DOHH2 (cell line): ENCODE measurements at regions not wholly inside any gene's neighbourhood (a gene's known extent, or its start where the extent isn't known, plus 50 kb on each side); places are given as distances from the start of the nearest gene placed in this dataset.

Experiments
- H3F3A ChIP-seq: fragments of 200-600 bp; sonication (generic), shearing (Covaris generic); 2 replicates; pipeline ENCODE4 v1.6.0; 2016; ENCODE audit warnings: antibody characterized with exemption, mild to moderate bottlenecking; ENCODE audit not compliant: control insufficient read depth, insufficient read depth
- H3K27ac ChIP-seq: fragments of 200-600 bp; sonication (generic); 2 replicates; pipeline ENCODE4 v1.5.1; 2014; ENCODE audit warnings: low read depth, mild to moderate bottlenecking, low read length, moderate library complexity
- H3K27me3 ChIP-seq: fragments of 200-600 bp; sonication (generic); 2 replicates; pipeline ENCODE4 v1.6.1; 2014; ENCODE audit warnings: mild to moderate bottlenecking, low read length, mixed read lengths; ENCODE audit not compliant: control insufficient read depth
- H3K36me3 ChIP-seq: fragments of 200-600 bp; sonication (generic); 2 replicates; pipeline ENCODE4 v1.6.1; 2014; ENCODE audit warnings: mild to moderate bottlenecking, low read length, moderate library complexity, mixed read lengths; ENCODE audit not compliant: control insufficient read depth
- H3K4me1 ChIP-seq: fragments of 200-600 bp; sonication (generic); 2 replicates; pipeline ENCODE4 v1.6.1; 2014; ENCODE audit warnings: mild to moderate bottlenecking, low read length, mixed read lengths; ENCODE audit not compliant: control insufficient read depth
- H3K4me2 ChIP-seq: fragments of 200-600 bp; sonication (generic); 2 replicates; pipeline ENCODE4 v1.6.0; 2014; ENCODE audit warnings: mild to moderate bottlenecking, low read length, moderate library complexity
- H3K4me3 ChIP-seq: fragments of 200-600 bp; sonication (generic); 2 replicates; pipeline ENCODE4 v1.5.1; 2014; ENCODE audit warnings: mild to moderate bottlenecking, low read length, mixed read lengths
- H3K79me2 ChIP-seq: fragments of 200-600 bp; sonication (generic); 2 replicates; pipeline ENCODE4 v1.6.1; 2014; ENCODE audit warnings: mild to moderate bottlenecking, low read length, mixed read lengths; ENCODE audit not compliant: control insufficient read depth
- H3K9me2 ChIP-seq: fragments of 200-600 bp; sonication (generic); replicated peaks from 2 replicates; pipeline ENCODE4 v1.6.1; 2014; ENCODE audit warnings: mild to moderate bottlenecking, low read length, mixed read lengths; ENCODE audit not compliant: control insufficient read depth
- H3K9me3 ChIP-seq: fragments of 200-600 bp; sonication (generic); 2 replicates; pipeline ENCODE4 v1.6.1; 2014; ENCODE audit warnings: antibody characterized with exemption, low read length, mixed read lengths; ENCODE audit not compliant: control insufficient read depth, insufficient read depth
- H4K20me1 ChIP-seq: fragments of 200-600 bp; sonication (generic); 2 replicates; pipeline ENCODE4 v1.6.0; 2014; ENCODE audit warnings: low read depth, mild to moderate bottlenecking, antibody characterized with exemption, low read length, moderate library complexity; ENCODE audit not compliant: control insufficient read depth, insufficient read depth
- EZH2phosphoT487 ChIP-seq: fragments of 200-600 bp; sonication (generic); IDR thresholded peaks from 2 replicates; pipeline ENCODE4 v1.6.1; 2017; ENCODE audit warnings: borderline replicate concordance, mild to moderate bottlenecking, antibody characterized with exemption, low read length, moderate library complexity, mixed read lengths
- TF ChIP-seq, protein P1 (sequence below): fragments of 200-600 bp; sonication (generic); IDR thresholded peaks from one replicate; pipeline ENCODE4 v1.5.1; 2014; ENCODE audit warnings: antibody characterized with exemption, mild to moderate bottlenecking, low read depth, low read length; ENCODE audit not compliant: poor library complexity, severe bottlenecking

DNA sequence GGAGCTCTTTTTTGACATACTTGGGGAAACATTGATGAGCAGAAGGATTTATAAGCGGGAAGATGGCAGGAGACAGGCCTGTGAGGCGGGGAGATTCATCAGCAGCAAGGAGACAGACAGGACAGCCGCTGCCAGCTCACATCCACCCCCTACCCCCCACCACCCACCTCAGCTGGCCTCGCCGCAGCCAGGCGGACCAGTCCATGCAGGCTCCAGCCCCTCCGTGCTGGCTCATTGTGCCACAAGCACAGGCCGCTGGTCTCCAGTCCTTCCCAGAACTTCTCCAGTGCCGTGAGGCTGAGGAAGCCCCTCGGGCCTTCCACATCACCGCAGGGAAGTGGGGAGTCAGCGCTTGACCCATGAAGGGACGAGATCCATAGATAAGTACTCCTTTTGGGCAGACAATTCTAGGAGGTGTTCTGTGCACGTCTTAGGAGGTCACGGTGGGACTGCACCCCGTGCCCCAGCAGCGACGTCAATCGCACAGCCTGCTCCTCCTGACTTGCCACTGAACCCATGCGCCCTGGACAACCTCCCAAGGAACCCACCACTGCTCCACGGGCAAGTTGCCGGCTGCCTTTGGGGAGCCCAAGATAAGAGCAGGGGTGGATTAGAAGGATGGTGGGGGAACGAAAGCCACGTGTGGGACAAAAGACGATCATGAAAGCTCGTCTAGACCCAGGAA lies 323.6 kb downstream of the C16orf95 start:
- no peak for TF ChIP-seq EZH2phosphoT487
- TF ChIP-seq, protein P1, sequence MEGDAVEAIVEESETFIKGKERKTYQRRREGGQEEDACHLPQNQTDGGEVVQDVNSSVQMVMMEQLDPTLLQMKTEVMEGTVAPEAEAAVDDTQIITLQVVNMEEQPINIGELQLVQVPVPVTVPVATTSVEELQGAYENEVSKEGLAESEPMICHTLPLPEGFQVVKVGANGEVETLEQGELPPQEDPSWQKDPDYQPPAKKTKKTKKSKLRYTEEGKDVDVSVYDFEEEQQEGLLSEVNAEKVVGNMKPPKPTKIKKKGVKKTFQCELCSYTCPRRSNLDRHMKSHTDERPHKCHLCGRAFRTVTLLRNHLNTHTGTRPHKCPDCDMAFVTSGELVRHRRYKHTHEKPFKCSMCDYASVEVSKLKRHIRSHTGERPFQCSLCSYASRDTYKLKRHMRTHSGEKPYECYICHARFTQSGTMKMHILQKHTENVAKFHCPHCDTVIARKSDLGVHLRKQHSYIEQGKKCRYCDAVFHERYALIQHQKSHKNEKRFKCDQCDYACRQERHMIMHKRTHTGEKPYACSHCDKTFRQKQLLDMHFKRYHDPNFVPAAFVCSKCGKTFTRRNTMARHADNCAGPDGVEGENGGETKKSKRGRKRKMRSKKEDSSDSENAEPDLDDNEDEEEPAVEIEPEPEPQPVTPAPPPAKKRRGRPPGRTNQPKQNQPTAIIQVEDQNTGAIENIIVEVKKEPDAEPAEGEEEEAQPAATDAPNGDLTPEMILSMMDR: no peak
- Histone ChIP-seq H3K4me2 (no peak overlapping the region), H3K27me3 (no peaks in the 10 kb centered on the region)

DNA sequence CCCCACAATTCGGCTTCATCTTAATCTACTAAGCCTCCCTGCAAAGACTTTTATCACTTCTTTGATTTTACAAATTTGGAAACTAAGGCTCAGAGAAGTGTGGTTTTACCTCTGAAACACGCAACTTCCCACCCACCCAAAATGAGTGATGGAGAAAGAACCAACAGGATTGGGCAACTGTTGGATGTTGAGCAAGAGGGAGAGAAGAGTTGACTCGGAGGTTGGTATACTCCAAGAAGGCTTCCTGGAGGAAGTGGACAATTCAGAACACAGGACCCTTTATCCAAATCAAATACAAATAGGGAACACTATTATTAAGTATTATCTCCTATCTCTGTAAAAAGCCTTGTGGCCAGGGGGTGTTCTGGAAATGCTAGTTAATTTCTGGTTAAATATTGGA lies 323.0 kb downstream of the C16orf95 start:
- no peaks in the 10 kb centered on the region for H3K36me3 ChIP-seq
- no peak overlapping the region for H3K4me3 ChIP-seq
- no peaks in the 10 kb centered on the region for H4K20me1 ChIP-seq
- no peaks in the 10 kb centered on the region for H3K79me2 ChIP-seq
- no peaks in the 10 kb centered on the region for H3F3A ChIP-seq
- H3K27ac ChIP-seq: no peak overlapping the region
- H3K9me3 ChIP-seq: no peaks in the 10 kb centered on the region
- no peaks in the 10 kb centered on the region for H3K4me1 ChIP-seq
- no peaks in the 10 kb centered on the region for H3K27me3 ChIP-seq
- H3K9me2 ChIP-seq: no peaks in the 10 kb centered on the region
- no peak overlapping the region for H3K4me2 ChIP-seq
- TF ChIP-seq, protein P1: no peak
- TF ChIP-seq EZH2phosphoT487: no peak

More for the DNA sequence above, 323.6 kb downstream of the C16orf95 start:
- no peaks in the 10 kb centered on the region for H3K36me3 ChIP-seq
- H3K4me3 ChIP-seq: no peak overlapping the region
- no peaks in the 10 kb centered on the region for H4K20me1 ChIP-seq
- no peaks in the 10 kb centered on the region for H3K9me2 ChIP-seq
- H3K79me2 ChIP-seq: no peaks in the 10 kb centered on the region
- no peaks in the 10 kb centered on the region for H3K4me1 ChIP-seq
- H3F3A ChIP-seq: no peaks in the 10 kb centered on the region
- no peaks in the 10 kb centered on the region for H3K9me3 ChIP-seq
- H3K27ac ChIP-seq: no peak overlapping the region

GRCh38 chr16:86994651-86995171 lies 322.5 kb downstream of the C16orf95 start:
- no peaks in the 10 kb centered on the region for H3F3A ChIP-seq
- no peak overlapping the region for H3K4me2 ChIP-seq
- H3K36me3 ChIP-seq: no peaks in the 10 kb centered on the region
- no peaks in the 10 kb centered on the region for H3K4me1 ChIP-seq
- H4K20me1 ChIP-seq: no peaks in the 10 kb centered on the region
- H3K4me3 ChIP-seq: no peak overlapping the region
- no peaks in the 10 kb centered on the region for H3K9me3 ChIP-seq
- TF ChIP-seq EZH2phosphoT487: no peak
- no peaks in the 10 kb centered on the region for H3K9me2 ChIP-seq
- H3K27me3 ChIP-seq: no peaks in the 10 kb centered on the region
- H3K27ac ChIP-seq: no peak overlapping the region
- no peaks in the 10 kb centered on the region for H3K79me2 ChIP-seq

GRCh38 chr16:86995456-86995855 lies 321.7 kb downstream of the C16orf95 start:
- Histone ChIP-seq H3K4me2 (no peak overlapping the region), H3K27me3 (peaks cover 4% of the 10 kb centered on the region)

More at GRCh38 chr16:86995456-86995855, 321.7 kb downstream of the C16orf95 start:
- Histone ChIP-seq H3K36me3 (no peaks in the 10 kb centered on the region), H3K27ac (no peak overlapping the region), H3K9me2 (no peaks in the 10 kb centered on the region), H3K4me1 (no peaks in the 10 kb centered on the region), H3K9me3 (no peaks in the 10 kb centered on the region), H3K4me3 (no peak overlapping the region), H4K20me1 (no peaks in the 10 kb centered on the region), H3K79me2 (no peaks in the 10 kb centered on the region), H3F3A (no peaks in the 10 kb centered on the region)
- TF ChIP-seq, protein P1: no peak
- no peak for TF ChIP-seq EZH2phosphoT487
